ENCODE measurements at regions not wholly inside any gene's neighbourhood (a gene's known extent, or its start where the extent isn't known, plus 50 kb on each side); places are given as distances from the start of the nearest gene placed in this dataset.

GRCh38 chr4:138052806-138053632 is 189.1 kb downstream of the SLC7A11 start:
- ATAC-seq, result no peak
- Mint-ChIP-seq H3K36me3 (no peaks in the 10 kb centered on the region), H3K27ac (no peak overlapping the region), H3K4me1 (peaks cover 6% of the 10 kb centered on the region), H3K4me3 (no peak overlapping the region), H3K27me3 (no peaks in the 10 kb centered on the region), H3K9me3 (no peaks in the 10 kb centered on the region)

GRCh38 chr4:138051157-138051556 is 191.0 kb downstream of the SLC7A11 start:
- Mint-ChIP-seq H3K9me3 (no peaks in the 10 kb centered on the region), H3K27ac (no peak overlapping the region), H3K4me1 (peaks cover 6% of the 10 kb centered on the region), H3K36me3 (no peaks in the 10 kb centered on the region), H3K27me3 (no peaks in the 10 kb centered on the region), H3K4me3 (no peak overlapping the region)
- ATAC-seq, result no peak

GRCh38 chr4:138050601-138051000 is 191.5 kb downstream of the SLC7A11 start:
- H3K4me1 Mint-ChIP-seq, result peaks cover 6% of the 10 kb centered on the region
- no peak overlapping the region for H3K27ac Mint-ChIP-seq
- H3K36me3 Mint-ChIP-seq, result no peaks in the 10 kb centered on the region
- H3K9me3 Mint-ChIP-seq, result no peaks in the 10 kb centered on the region
- ATAC-seq, result no peak
- no peaks in the 10 kb centered on the region for H3K27me3 Mint-ChIP-seq
- no peak overlapping the region for H3K4me3 Mint-ChIP-seq

GRCh38 chr4:138049355-138049754 is 192.8 kb downstream of the SLC7A11 start:
- ATAC-seq, result no peak
- Mint-ChIP-seq H3K4me3 (no peak overlapping the region), H3K9me3 (no peaks in the 10 kb centered on the region), H3K27ac (no peak overlapping the region), H3K4me1 (peaks cover 6% of the 10 kb centered on the region), H3K36me3 (no peaks in the 10 kb centered on the region), H3K27me3 (no peaks in the 10 kb centered on the region)

GRCh38 chr4:138047290-138047689 is 194.9 kb downstream of the SLC7A11 start:
- ATAC-seq, result no peak
- Mint-ChIP-seq H3K27ac (no peak overlapping the region), H3K9me3 (no peaks in the 10 kb centered on the region), H3K4me3 (no peak overlapping the region), H3K36me3 (no peaks in the 10 kb centered on the region), H3K27me3 (no peaks in the 10 kb centered on the region), H3K4me1 (peaks cover 6% of the 10 kb centered on the region)

DNA sequence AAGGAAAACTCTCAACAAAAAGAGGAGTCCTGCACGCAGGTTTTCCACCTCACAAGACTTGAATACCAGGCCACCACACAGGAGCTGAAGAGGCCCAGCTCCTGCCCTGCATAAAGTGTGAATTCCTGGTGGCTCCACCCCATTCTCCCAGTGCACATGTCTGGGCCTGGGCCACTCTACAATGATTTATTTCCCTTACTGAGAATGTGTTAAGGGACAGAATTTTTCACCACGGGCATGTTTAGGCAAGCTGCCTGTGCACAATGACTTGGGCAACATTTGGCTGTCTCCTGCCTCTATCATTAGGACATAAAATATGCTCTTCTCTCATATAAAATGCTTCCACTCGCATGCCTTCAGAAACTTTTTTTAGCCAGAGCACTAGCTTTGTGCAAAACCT is 197.1 kb downstream of the SLC7A11 start:
- H3K27me3 Mint-ChIP-seq, result no peaks in the 10 kb centered on the region
- no peak overlapping the region for H3K27ac Mint-ChIP-seq
- H3K4me3 Mint-ChIP-seq, result no peak overlapping the region
- ATAC-seq, result no peak
- H3K9me3 Mint-ChIP-seq, result no peaks in the 10 kb centered on the region
- no peaks in the 10 kb centered on the region for H3K36me3 Mint-ChIP-seq
- H3K4me1 Mint-ChIP-seq, result peaks cover 4% of the 10 kb centered on the region

GRCh38 chr4:138039010-138039409 is 203.1 kb downstream of the SLC7A11 start:
- Mint-ChIP-seq H3K9me3 (no peaks in the 10 kb centered on the region), H3K36me3 (no peaks in the 10 kb centered on the region), H3K27me3 (no peaks in the 10 kb centered on the region), H3K27ac (no peak overlapping the region), H3K4me1 (peaks cover 13% of the 10 kb centered on the region), H3K4me3 (no peak overlapping the region)
- ATAC-seq, result no peak

DNA sequence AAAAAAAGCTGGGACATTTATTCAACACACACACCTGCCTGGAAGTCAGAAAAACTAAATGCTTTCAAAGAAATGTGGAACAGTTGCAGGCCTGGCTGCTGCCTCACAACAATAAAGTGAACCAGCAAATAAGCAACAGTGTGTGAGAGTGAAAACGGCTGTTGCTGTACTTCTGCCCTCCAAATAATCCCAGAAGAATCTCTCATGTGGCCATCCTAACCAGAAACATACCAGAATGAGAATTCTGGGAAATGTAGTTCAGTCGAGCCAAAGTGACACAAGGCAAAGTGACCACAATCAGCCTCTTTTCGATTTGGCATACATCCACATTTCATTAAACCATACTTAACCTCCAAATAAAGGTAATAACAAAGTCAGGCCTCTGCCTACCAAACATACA is 204.5 kb downstream of the SLC7A11 start:
- H3K4me3 Mint-ChIP-seq, result no peak overlapping the region

GRCh38 chr4:138035781-138036258 is 206.3 kb downstream of the SLC7A11 start:
- H3K4me1 Mint-ChIP-seq, result peaks cover 13% of the 10 kb centered on the region
- H3K4me3 Mint-ChIP-seq, result no peak overlapping the region
- no peaks in the 10 kb centered on the region for H3K27me3 Mint-ChIP-seq
- H3K9me3 Mint-ChIP-seq, result no peaks in the 10 kb centered on the region
- no peaks in the 10 kb centered on the region for H3K36me3 Mint-ChIP-seq
- peak; percentile 99 for ATAC-seq
- H3K27ac Mint-ChIP-seq, result no peak overlapping the region

More for the DNA sequence above, 204.5 kb downstream of the SLC7A11 start:
- ATAC-seq, result no peak
- no peaks in the 10 kb centered on the region for H3K27me3 Mint-ChIP-seq
- H3K36me3 Mint-ChIP-seq, result no peaks in the 10 kb centered on the region
- no peaks in the 10 kb centered on the region for H3K9me3 Mint-ChIP-seq
- H3K27ac Mint-ChIP-seq, result no peak overlapping the region
- H3K4me1 Mint-ChIP-seq, result peaks cover 13% of the 10 kb centered on the region

- Mint-ChIP-seq H3K4me3 (no peak overlapping the region), H3K9me3 (no peaks in the 10 kb centered on the region), H3K27ac (no peak overlapping the region), H3K27me3 (no peaks in the 10 kb centered on the region), H3K4me1 (peaks cover 13% of the 10 kb centered on the region), H3K36me3 (no peaks in the 10 kb centered on the region)
- ATAC-seq, result no peak
These were observed 207.3 kb downstream of the SLC7A11 start for GRCh38 chr4:138034871-138035270.

GRCh38 chr4:138032222-138032621 is 209.9 kb downstream of the SLC7A11 start:
- Mint-ChIP-seq H3K4me1 (peaks cover 13% of the 10 kb centered on the region), H3K36me3 (no peaks in the 10 kb centered on the region), H3K27ac (no peak overlapping the region), H3K9me3 (no peaks in the 10 kb centered on the region), H3K4me3 (no peak overlapping the region), H3K27me3 (no peaks in the 10 kb centered on the region)
- no peak for ATAC-seq

- Mint-ChIP-seq H3K27ac (no peak overlapping the region), H3K4me1 (peaks cover 5% of the 10 kb centered on the region), H3K36me3 (no peaks in the 10 kb centered on the region), H3K4me3 (no peak overlapping the region), H3K9me3 (no peaks in the 10 kb centered on the region), H3K27me3 (no peaks in the 10 kb centered on the region)
- ATAC-seq, result no peak
These were observed 211.8 kb downstream of the SLC7A11 start for GRCh38 chr4:138030375-138030774.

DNA sequence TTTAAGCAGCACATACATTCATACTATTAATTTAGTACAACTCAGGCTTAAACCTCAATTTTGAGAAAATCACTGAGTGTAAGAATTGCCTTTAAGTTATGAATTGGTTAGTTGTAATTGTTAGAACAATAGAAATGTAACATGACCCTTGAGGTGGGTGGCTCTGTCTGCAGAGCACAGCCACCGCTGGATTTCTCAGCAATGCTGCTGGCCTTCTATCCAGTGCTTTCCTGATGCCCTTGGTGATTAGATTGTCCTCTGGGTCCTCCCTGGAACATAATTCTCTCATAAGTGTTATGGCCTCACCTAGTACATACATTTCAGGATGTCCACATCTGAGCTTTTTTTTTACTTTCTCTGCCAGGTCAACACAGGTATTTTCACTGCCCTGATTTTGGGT is 213.2 kb downstream of the SLC7A11 start:
- Mint-ChIP-seq H3K36me3 (no peaks in the 10 kb centered on the region), H3K4me3 (no peak overlapping the region), H3K27me3 (no peaks in the 10 kb centered on the region), H3K4me1 (no peaks in the 10 kb centered on the region), H3K9me3 (no peaks in the 10 kb centered on the region), H3K27ac (no peak overlapping the region)
- no peak for ATAC-seq

GRCh38 chr4:138021139-138021830 is 220.9 kb downstream of the SLC7A11 start:
- H3K9me3 Mint-ChIP-seq, result no peaks in the 10 kb centered on the region
- H3K36me3 Mint-ChIP-seq, result no peaks in the 10 kb centered on the region
- no peak for ATAC-seq
- H3K4me1 Mint-ChIP-seq, result no peaks in the 10 kb centered on the region
- H3K27ac Mint-ChIP-seq, result no peak overlapping the region
- H3K27me3 Mint-ChIP-seq, result no peaks in the 10 kb centered on the region
- no peak overlapping the region for H3K4me3 Mint-ChIP-seq

DNA sequence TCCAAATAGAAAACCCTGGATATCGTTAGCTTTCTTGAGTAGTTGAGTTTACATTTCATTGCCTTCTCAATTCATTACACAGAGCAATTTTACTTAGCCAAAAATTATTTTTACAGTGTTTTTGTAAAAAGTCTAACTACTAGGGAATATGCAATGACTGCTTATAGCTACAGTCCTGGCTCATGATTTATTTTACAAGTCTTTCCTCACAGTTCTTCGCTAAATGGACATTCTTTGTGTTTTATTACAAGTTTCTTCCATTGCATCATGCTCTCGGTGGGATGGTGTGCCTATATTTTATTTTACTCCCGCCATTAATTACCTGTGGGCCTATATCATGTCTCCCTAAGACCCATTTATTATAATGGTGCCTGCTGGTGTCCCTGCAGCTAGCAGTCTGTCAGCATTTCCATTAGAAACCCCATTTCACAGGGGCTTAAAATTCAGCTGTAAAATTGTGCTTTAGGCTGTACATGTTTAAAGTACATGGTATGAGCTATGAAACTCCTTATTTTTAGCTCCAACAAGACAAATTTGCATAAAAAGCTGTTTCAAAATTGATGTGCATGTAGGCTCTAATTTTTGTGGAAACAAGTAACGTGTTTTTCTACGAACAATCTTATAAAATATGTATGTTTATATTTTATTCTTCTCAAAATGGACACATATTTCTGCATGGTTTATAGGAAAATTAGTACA is 227.4 kb downstream of the SLC7A11 start:
- Mint-ChIP-seq H3K27ac (no peak overlapping the region), H3K9me3 (no peaks in the 10 kb centered on the region), H3K4me1 (no peaks in the 10 kb centered on the region), H3K4me3 (no peak overlapping the region), H3K36me3 (no peaks in the 10 kb centered on the region), H3K27me3 (no peaks in the 10 kb centered on the region)
- ATAC-seq, result no peak
